Colonic mucosa (tissue), 4 donors: ENCODE measurements at regions not wholly inside any gene's neighbourhood (a gene's known extent, or its start where the extent isn't known, plus 50 kb on each side); places are given as distances from the start of the nearest gene placed in this dataset.

ENCODE experiments used
- DNase-seq: peaks from one replicate; pipeline ENCODE4 v3.0.0-alpha.2; 2020
- H3K27ac ChIP-seq: fragments of 200-600 bp; one replicate; pipeline ENCODE4 v1.8.0; 2021
- H3K27me3 ChIP-seq: fragments of 200-600 bp; one replicate; pipeline ENCODE4 v1.8.0; 2021
- H3K36me3 ChIP-seq: fragments of 200-600 bp; one replicate; pipeline ENCODE4 v1.8.0; 2021
- H3K4me1 ChIP-seq: fragments of 200-600 bp; one replicate; pipeline ENCODE4 v1.8.0; 2021; ENCODE audit warnings: mild to moderate bottlenecking
- H3K4me3 ChIP-seq: fragments of 200-600 bp; one replicate; pipeline ENCODE4 v1.8.0; 2021
- H3K9ac ChIP-seq, 2 donors: one replicate each; pipeline ENCODE4 v1.7.0; 2013; ENCODE audit warnings: control low read depth in 2 of 2, low read depth in 2 of 2, low read length in 2 of 2
- H3K9me3 ChIP-seq: fragments of 200-600 bp; one replicate; pipeline ENCODE4 v1.8.0; 2021
- CTCF ChIP-seq: fragments of 200-600 bp; IDR thresholded peaks from one replicate; pipeline ENCODE4 v1.8.0; 2022; ENCODE audit warnings: antibody characterized with exemption, mild to moderate bottlenecking
- intact Hi-C: fragments of 100-400 bp; cut with DNase I; formaldehyde crosslinking; loops from one replicate; pipeline ENCODE4 v1.14.1; 2022
- donor health status: healthy.
- donor health status: DM: no; HTN: no; CAD: no.
- donor health status: DM: no; HTN: no; CAD: no.

- intact Hi-C loops, result no loop called here
- Histone ChIP-seq H3K27me3 (no peaks in the 10 kb centered on the region), H3K4me3 (no peak overlapping the region), H3K9ac (no peak overlapping the region), H3K4me1 (no peaks in the 10 kb centered on the region), H3K9me3 (no peaks in the 10 kb centered on the region), H3K36me3 (no peaks in the 10 kb centered on the region), H3K27ac (no peak overlapping the region)
- DNase-seq, result no peak
- TF ChIP-seq CTCF, result no peak
These were observed 97.0 kb upstream of the RET start for GRCh38 chr10:42979721-42980467.

DNA sequence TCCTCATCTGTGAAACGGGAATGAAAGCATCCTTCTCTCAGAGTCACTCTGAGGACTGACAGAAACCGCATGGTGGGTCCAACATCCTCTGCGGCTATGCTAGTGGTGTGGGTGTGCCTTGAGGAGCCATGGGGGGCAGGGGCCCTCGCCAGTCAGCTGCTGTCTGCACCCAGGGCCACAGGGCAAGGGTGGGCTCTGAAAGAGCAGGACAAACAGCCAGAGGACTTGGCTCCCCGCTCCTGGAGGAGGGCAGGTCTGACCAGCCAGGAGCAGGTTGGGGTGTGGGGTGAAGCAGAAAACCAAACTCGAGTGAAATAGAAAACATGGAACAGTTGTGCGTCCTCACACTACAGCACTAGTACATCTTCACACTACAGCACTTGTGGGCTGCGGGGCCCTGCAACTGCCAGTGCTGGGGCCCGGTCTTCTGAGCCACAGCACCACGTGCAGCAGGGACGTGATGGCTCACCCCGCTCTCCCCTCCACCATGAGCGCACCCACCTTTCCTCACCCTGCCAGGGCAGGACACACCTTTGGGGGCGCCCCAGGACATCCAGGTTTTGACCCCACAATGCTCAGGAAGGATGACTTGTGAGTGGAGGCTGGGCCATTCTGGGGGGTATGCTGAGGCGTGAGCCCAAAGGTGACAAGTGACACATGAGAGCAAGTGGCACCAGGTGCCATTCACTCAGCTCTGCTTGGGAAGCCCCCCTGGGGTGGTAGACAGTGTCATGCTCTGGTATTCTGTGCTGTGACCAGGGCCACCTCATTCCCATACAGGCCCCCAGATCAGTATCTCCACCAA is 96.1 kb upstream of the RET start:
- intact Hi-C loops, result no loop called here

GRCh38 chr10:42981358-42982236 is 95.3 kb upstream of the RET start:
- Histone ChIP-seq H3K9ac (no peak overlapping the region), H3K4me3 (no peak overlapping the region), H3K4me1 (no peaks in the 10 kb centered on the region), H3K9me3 (no peaks in the 10 kb centered on the region), H3K36me3 (no peaks in the 10 kb centered on the region), H3K27ac (no peak overlapping the region), H3K27me3 (no peaks in the 10 kb centered on the region)
- DNase-seq, result no peak
- intact Hi-C loops, result no loop called here
- no peak for TF ChIP-seq CTCF

More for the DNA sequence above, 96.1 kb upstream of the RET start:
- H3K27me3 ChIP-seq, result no peaks in the 10 kb centered on the region
- H3K27ac ChIP-seq, result no peak overlapping the region
- no peaks in the 10 kb centered on the region for H3K36me3 ChIP-seq
- no peak for DNase-seq
- H3K9me3 ChIP-seq, result no peaks in the 10 kb centered on the region
- TF ChIP-seq CTCF, result no peak
- no peak overlapping the region for H3K4me3 ChIP-seq
- H3K9ac ChIP-seq, result no peak overlapping the region
- H3K4me1 ChIP-seq, result no peaks in the 10 kb centered on the region

DNA sequence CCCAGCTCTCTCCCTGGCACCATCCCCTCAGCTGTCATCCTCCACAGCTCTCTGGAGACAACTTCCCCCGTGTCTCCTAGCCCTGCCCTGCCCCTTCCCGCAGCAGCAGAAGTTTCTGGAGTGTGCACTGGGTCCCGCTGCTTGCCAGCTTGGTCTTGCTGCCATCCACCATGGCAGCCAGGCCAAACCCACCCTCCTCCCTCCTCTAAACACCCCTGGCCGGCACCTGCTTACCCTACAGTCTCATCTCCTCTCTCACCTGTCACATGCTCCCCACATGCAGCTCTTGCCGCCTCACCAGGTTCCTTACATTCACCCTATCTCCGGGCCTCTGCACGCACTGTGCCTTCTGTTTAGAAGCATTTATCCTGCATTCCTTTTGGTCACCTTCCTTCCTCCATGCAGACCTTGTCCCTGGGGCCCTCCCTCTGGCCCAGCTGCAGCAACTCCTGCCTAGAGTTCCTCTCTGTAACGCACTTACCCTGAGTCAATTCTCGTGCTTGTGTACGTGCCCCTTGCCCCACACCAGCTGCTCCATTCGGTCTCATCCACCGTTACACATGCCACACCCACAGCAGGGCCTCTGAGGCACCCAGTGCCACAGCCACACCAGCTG is 93.9 kb upstream of the RET start:
- peak; percentile 12 for DNase-seq
- no peaks in the 10 kb centered on the region for H3K36me3 ChIP-seq
- H3K9me3 ChIP-seq, result no peaks in the 10 kb centered on the region
- no peaks in the 10 kb centered on the region for H3K4me1 ChIP-seq
- no peaks in the 10 kb centered on the region for H3K27me3 ChIP-seq
- TF ChIP-seq CTCF, result no peak
- H3K27ac ChIP-seq, result no peak overlapping the region
- H3K9ac ChIP-seq, result no peak overlapping the region
- intact Hi-C loops, result no loop called here
- H3K4me3 ChIP-seq, result no peak overlapping the region

DNA sequence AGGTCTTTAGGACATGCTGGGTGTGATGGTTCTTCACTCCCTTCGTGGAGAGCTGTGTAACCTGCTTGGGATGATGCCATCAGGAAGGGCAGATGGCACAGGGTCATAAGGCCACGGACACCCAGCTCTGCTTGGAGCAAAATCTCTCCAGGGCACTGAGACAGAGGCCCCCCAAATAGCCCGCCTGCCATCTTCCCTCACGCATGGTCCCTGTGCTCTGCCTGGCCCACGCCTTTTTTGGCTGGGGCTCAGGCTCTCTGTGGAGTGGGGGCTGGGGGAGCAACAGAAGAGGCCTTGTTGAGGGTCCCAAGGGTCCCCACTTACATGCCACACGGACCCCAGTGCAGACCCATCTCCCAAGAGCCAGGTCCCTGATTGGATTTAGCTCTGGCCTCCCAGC is 93.3 kb upstream of the RET start:
- H3K9me3 ChIP-seq, result no peaks in the 10 kb centered on the region
- no peaks in the 10 kb centered on the region for H3K4me1 ChIP-seq
- no peak overlapping the region for H3K4me3 ChIP-seq
- no peak overlapping the region for H3K9ac ChIP-seq
- no peaks in the 10 kb centered on the region for H3K27me3 ChIP-seq
- no peaks in the 10 kb centered on the region for H3K36me3 ChIP-seq
- peak; percentile 11 for DNase-seq
- intact Hi-C loops, result no loop called here
- no peak for TF ChIP-seq CTCF
- no peak overlapping the region for H3K27ac ChIP-seq
